Keratinocyte (primary cell): ENCODE measurements at regions not wholly inside any gene's neighbourhood (a gene's known extent, or its start where the extent isn't known, plus 50 kb on each side); places are given as distances from the start of the nearest gene placed in this dataset.

ENCODE experiments used
- EZH2 ChIP-seq: IDR thresholded peaks from one replicate; pipeline ENCODE4 v1.6.1; 2012; ENCODE audit warnings: inconsistent platforms, mild to moderate bottlenecking, low read length, moderate library complexity
- TF ChIP-seq, protein P1 (sequence below), 3 experiments: IDR thresholded peaks in 1 of 3; conservative IDR thresholded peaks in 1 of 3; optimal IDR thresholded peaks in 1 of 3; 2 replicates in 2 of 3; 3 replicates in 1 of 3; pipeline versions ENCODE3 to v1.5.1; 2011; ENCODE audit warnings: low read length in 3 of 3, mild to moderate bottlenecking in 3 of 3, moderate library complexity in 2 of 3, control low read depth in 1 of 3, inconsistent platforms in 1 of 3; ENCODE audit not compliant: insufficient read depth in 2 of 3; ENCODE audit errors: extremely low read depth in 1 of 3

DNA sequence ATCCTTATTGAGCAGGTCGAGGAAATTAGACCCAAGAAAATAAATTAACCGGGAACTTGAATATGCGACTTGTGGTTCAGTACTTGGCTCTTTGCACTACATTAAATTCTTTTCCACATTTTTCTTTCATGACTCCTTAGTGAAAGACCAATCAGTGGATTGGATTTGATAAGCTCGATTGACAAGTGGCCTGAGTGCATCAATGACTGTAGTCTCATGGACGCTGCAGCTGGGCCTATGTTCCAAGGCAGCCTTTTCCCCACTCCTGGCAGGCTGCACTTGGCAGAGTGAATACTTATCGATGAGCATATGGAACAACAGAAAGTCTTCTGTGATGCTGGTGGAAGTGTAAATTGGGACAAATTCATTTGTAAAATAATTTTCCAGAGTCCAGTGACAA is 210.8 kb upstream of the EXOC2 start:
- no peak for TF ChIP-seq EZH2
- TF ChIP-seq, protein P1, sequence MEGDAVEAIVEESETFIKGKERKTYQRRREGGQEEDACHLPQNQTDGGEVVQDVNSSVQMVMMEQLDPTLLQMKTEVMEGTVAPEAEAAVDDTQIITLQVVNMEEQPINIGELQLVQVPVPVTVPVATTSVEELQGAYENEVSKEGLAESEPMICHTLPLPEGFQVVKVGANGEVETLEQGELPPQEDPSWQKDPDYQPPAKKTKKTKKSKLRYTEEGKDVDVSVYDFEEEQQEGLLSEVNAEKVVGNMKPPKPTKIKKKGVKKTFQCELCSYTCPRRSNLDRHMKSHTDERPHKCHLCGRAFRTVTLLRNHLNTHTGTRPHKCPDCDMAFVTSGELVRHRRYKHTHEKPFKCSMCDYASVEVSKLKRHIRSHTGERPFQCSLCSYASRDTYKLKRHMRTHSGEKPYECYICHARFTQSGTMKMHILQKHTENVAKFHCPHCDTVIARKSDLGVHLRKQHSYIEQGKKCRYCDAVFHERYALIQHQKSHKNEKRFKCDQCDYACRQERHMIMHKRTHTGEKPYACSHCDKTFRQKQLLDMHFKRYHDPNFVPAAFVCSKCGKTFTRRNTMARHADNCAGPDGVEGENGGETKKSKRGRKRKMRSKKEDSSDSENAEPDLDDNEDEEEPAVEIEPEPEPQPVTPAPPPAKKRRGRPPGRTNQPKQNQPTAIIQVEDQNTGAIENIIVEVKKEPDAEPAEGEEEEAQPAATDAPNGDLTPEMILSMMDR (optimal IDR thresholded peaks at IDR 0.05 in 1 of 3, IDR thresholded peaks at IDR 0.05 in 1 of 3, conservative IDR thresholded peaks at IDR 0.05 in 1 of 3; ENCODE audit: extremely low read depth in 1 of 3, insufficient read depth in 2 of 3, low read length in 3 of 3), result no peak
